ENCODE measurements at regions not wholly inside any gene's neighbourhood (a gene's known extent, or its start where the extent isn't known, plus 50 kb on each side); places are given as distances from the start of the nearest gene placed in this dataset.

- TF ChIP-seq POLR2A (IDR thresholded peaks at IDR 0.05) (no peak), POLR2AphosphoS5 (IDR thresholded peaks at IDR 0.05; ENCODE audit: insufficient read depth in 1 of 2, low read depth in 1 of 2) (no peak)
- TF ChIP-seq, protein P1, sequence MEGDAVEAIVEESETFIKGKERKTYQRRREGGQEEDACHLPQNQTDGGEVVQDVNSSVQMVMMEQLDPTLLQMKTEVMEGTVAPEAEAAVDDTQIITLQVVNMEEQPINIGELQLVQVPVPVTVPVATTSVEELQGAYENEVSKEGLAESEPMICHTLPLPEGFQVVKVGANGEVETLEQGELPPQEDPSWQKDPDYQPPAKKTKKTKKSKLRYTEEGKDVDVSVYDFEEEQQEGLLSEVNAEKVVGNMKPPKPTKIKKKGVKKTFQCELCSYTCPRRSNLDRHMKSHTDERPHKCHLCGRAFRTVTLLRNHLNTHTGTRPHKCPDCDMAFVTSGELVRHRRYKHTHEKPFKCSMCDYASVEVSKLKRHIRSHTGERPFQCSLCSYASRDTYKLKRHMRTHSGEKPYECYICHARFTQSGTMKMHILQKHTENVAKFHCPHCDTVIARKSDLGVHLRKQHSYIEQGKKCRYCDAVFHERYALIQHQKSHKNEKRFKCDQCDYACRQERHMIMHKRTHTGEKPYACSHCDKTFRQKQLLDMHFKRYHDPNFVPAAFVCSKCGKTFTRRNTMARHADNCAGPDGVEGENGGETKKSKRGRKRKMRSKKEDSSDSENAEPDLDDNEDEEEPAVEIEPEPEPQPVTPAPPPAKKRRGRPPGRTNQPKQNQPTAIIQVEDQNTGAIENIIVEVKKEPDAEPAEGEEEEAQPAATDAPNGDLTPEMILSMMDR (IDR thresholded peaks at IDR 0.05), result no peak
- Histone ChIP-seq H3K4me3 (no peak overlapping the region), H3K27ac (no peak overlapping the region), H3K27me3 (no peaks in the 10 kb centered on the region), H3K4me1 (peaks cover 5% of the 10 kb centered on the region), H3K9me3 (no peaks in the 10 kb centered on the region), H3K36me3 (no peaks in the 10 kb centered on the region)
- intact Hi-C loops (cut with DNase I), result no loop called here
- no peak for DNase-seq (ENCODE audit: extremely low spot score in 2 of 2)
Measured at GRCh38 chr7:106196460-106197021, 84.4 kb upstream of the SYPL1 start.

DNA sequence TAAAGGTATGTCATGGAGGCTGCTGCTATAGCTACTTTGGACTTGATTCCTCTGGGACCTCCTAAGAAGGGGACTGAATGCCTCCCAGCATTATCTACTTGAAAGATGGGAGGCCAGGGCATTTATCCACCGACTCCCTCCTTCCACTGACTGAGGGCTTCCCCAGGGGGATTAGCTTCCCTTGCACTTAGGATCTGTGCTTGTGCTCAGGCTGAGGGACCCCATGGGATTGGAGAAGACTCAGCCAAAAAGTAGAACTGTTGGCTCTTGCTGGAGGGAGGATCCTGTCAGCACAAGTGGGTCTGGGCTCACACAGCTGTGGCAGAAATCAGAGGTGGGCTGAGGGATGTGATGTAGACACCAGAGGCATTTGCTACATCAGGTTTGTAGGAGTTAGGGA, 81.5 kb upstream of the SYPL1 start:
- intact Hi-C loops (cut with DNase I), result no loop called here
- TF ChIP-seq POLR2A (IDR thresholded peaks at IDR 0.05), result no peak
- TF ChIP-seq POLR2AphosphoS5 (IDR thresholded peaks at IDR 0.05; ENCODE audit: insufficient read depth in 1 of 2, low read depth in 1 of 2), result no peak
- TF ChIP-seq, protein P1 (IDR thresholded peaks at IDR 0.05), result no peak
- H3K4me3 ChIP-seq, result no peak overlapping the region
- H3K27ac ChIP-seq, result no peak overlapping the region
- H3K36me3 ChIP-seq, result no peaks in the 10 kb centered on the region
- H3K27me3 ChIP-seq, result no peaks in the 10 kb centered on the region
- no peaks in the 10 kb centered on the region for H3K9me3 ChIP-seq
- H3K4me1 ChIP-seq, result no peaks in the 10 kb centered on the region
- DNase-seq (ENCODE audit: extremely low spot score in 2 of 2), result no peak

DNA sequence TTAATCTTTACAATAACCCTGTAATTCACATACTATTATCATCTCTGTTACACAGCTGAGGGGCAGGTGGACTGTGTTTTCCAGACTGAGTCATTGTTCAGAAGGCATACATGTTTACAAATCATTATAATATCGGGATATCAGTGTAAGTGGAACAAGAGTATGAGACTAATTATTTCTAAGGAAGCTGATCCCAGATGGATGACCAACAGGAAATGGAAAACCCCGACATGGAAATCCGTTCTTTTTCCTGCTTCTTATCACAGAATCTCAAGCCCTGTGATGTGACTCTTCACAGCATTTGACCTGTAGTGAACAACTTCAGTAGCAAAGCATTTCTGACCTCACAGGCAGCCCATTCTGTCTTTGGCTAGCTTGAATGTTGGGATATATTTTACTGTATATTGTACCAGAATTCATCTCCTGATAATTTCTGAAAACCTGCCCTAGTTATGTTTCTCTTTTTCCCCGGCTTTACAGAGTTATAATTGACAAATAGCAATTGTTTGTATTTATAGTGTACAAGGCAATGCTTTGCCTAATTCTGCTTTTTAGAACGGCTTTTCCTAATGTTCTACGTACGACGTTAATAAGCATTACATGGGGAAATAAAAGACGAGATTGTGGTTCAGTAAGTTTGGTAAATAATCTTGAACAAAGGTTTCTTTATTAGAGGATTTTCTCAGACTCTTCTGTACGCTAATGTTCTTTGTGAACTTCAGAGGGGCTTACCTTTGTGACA, 78.6 kb upstream of the SYPL1 start:
- Histone ChIP-seq H3K27ac (no peak overlapping the region), H3K27me3 (no peaks in the 10 kb centered on the region), H3K4me1 (no peaks in the 10 kb centered on the region), H3K4me3 (no peak overlapping the region), H3K36me3 (no peaks in the 10 kb centered on the region), H3K9me3 (no peaks in the 10 kb centered on the region)
- no peak for TF ChIP-seq POLR2A (IDR thresholded peaks at IDR 0.05)
- TF ChIP-seq, protein P1 (IDR thresholded peaks at IDR 0.05), result no peak
- no peak for TF ChIP-seq POLR2AphosphoS5 (IDR thresholded peaks at IDR 0.05; ENCODE audit: insufficient read depth in 1 of 2, low read depth in 1 of 2)
- intact Hi-C loops (cut with DNase I), result no loop called here
- DNase-seq (ENCODE audit: extremely low spot score in 2 of 2), result no peak

GRCh38 chr7:106187613-106188350, 75.7 kb upstream of the SYPL1 start:
- Histone ChIP-seq H3K4me1 (no peaks in the 10 kb centered on the region), H3K4me3 (no peak overlapping the region), H3K9me3 (no peaks in the 10 kb centered on the region), H3K27me3 (no peaks in the 10 kb centered on the region), H3K27ac (no peak overlapping the region), H3K36me3 (no peaks in the 10 kb centered on the region)
- intact Hi-C loops (cut with DNase I), result no loop called here
- DNase-seq (ENCODE audit: extremely low spot score in 2 of 2), result no peak
- TF ChIP-seq POLR2A (IDR thresholded peaks at IDR 0.05) (no peak), POLR2AphosphoS5 (IDR thresholded peaks at IDR 0.05; ENCODE audit: insufficient read depth in 1 of 2, low read depth in 1 of 2) (no peak)
- TF ChIP-seq, protein P1 (IDR thresholded peaks at IDR 0.05), result no peak

All from vagina (tissue), 2 donors.